CD14-positive monocyte (primary cell): ENCODE measurements at regions not wholly inside any gene's neighbourhood (a gene's known extent, or its start where the extent isn't known, plus 50 kb on each side); places are given as distances from the start of the nearest gene placed in this dataset.

Source experiments
- DNase-seq, 3 donors: peaks; one replicate each; pipeline ENCODE4 v3.0.0-alpha.2; 2011 to 2022
- H2AFZ ChIP-seq: 2 replicates; pipeline ENCODE4 v1.6.0; 2012; ENCODE audit warnings: mild to moderate bottlenecking, low read depth, low read length, inconsistent platforms; ENCODE audit not compliant: insufficient read depth, poor library complexity, severe bottlenecking
- H3K27ac ChIP-seq, 2 donors: 1 replicate in 1 of 2; 2 replicates in 1 of 2; pipeline ENCODE4 v1.5.1; 2012 to 2013; ENCODE audit warnings: low read length in 2 of 2, control low read depth in 1 of 2, inconsistent platforms in 1 of 2, low read depth in 1 of 2, mild to moderate bottlenecking in 1 of 2
- H3K27me3 ChIP-seq, 2 donors: one replicate each; pipeline versions ENCODE4 v1.6.0 to v1.6.1; 2011 to 2013; ENCODE audit warnings: low read length in 2 of 2; ENCODE audit not compliant: control insufficient read depth in 2 of 2, insufficient read depth in 2 of 2
- H3K36me3 ChIP-seq, 2 donors: replicated peaks in 1 of 2; 1 replicate in 1 of 2; 2 replicates in 1 of 2; pipeline versions ENCODE4 v1.5.1 to v1.6.1; 2012 to 2013; ENCODE audit warnings: low read length in 2 of 2, control low read depth in 1 of 2, inconsistent platforms in 1 of 2, mild to moderate bottlenecking in 1 of 2; ENCODE audit not compliant: insufficient read depth in 2 of 2, control insufficient read depth in 1 of 2
- H3K4me1 ChIP-seq, 2 donors: 1 replicate in 1 of 2; 2 replicates in 1 of 2; pipeline versions ENCODE4 v1.5.1 to v1.6.1; 2012 to 2013; ENCODE audit warnings: low read length in 2 of 2, control low read depth in 1 of 2, inconsistent platforms in 1 of 2, mild to moderate bottlenecking in 1 of 2, moderate library complexity in 1 of 2; ENCODE audit not compliant: insufficient read depth in 2 of 2, control insufficient read depth in 1 of 2
- H3K4me2 ChIP-seq: replicated peaks from 2 replicates; pipeline ENCODE3; 2012; ENCODE audit warnings: low read length, moderate library complexity, mild to moderate bottlenecking; ENCODE audit not compliant: poor library complexity, severe bottlenecking; ENCODE audit errors: extremely low read depth
- H3K4me3 ChIP-seq, 3 experiments: fragments of 200-600 bp in 1 of 3; sonication (generic) in 1 of 3; replicated peaks in 1 of 3; 1 replicate in 2 of 3; 2 replicates in 1 of 3; pipeline ENCODE4 v1.5.1; 2011 to 2013; ENCODE audit warnings: low read length in 3 of 3, mild to moderate bottlenecking in 3 of 3, control low read depth in 2 of 3, low read depth in 2 of 3, inconsistent platforms in 1 of 3, moderate library complexity in 1 of 3
- H3K79me2 ChIP-seq: 2 replicates; pipeline ENCODE4 v1.6.0; 2012; ENCODE audit warnings: mild to moderate bottlenecking, control low read depth, inconsistent platforms, low read length, moderate library complexity; ENCODE audit not compliant: insufficient read depth
- H3K9ac ChIP-seq: 2 replicates; pipeline ENCODE4 v1.6.0; 2017; ENCODE audit warnings: low read length, mild to moderate bottlenecking; ENCODE audit not compliant: insufficient read depth, poor library complexity, severe bottlenecking
- H3K9me3 ChIP-seq, 2 donors: replicated peaks in 1 of 2; 1 replicate in 1 of 2; 2 replicates in 1 of 2; pipeline versions ENCODE4 v1.5.1 to v1.6.1; 2012 to 2013; ENCODE audit warnings: low read length in 2 of 2, control low read depth in 1 of 2; ENCODE audit not compliant: control insufficient read depth in 1 of 2, insufficient read depth in 1 of 2
- H4K20me1 ChIP-seq: 2 replicates; pipeline ENCODE4 v1.6.0; 2012; ENCODE audit warnings: mild to moderate bottlenecking, low read length, control low read depth, moderate library complexity; ENCODE audit not compliant: insufficient read depth
- H3K27ac Mint-ChIP-seq, 7 donors: one replicate each; pipeline ENCODE4 v1.8.0; 2020; ENCODE audit warnings: mild to moderate bottlenecking in 7 of 7, mixed read lengths in 7 of 7, moderate library complexity in 6 of 7, inconsistent platforms in 2 of 7
- H3K27me3 Mint-ChIP-seq, 3 donors: one replicate each; pipeline ENCODE4 v1.8.0; 2021 to 2022; ENCODE audit warnings: low read depth in 3 of 3, mild to moderate bottlenecking in 3 of 3, mixed read lengths in 3 of 3, moderate library complexity in 3 of 3, inconsistent platforms in 1 of 3
- H3K36me3 Mint-ChIP-seq, 2 donors: one replicate each; pipeline ENCODE4 v1.8.0; 2020; ENCODE audit warnings: mixed read lengths in 2 of 2, inconsistent platforms in 1 of 2, mild to moderate bottlenecking in 1 of 2
- H3K4me1 Mint-ChIP-seq: one replicate; pipeline ENCODE4 v1.8.0; 2020; ENCODE audit warnings: mild to moderate bottlenecking, mixed read lengths
- H3K4me3 Mint-ChIP-seq, 2 donors: one replicate each; pipeline ENCODE4 v1.8.0; 2020; ENCODE audit warnings: mild to moderate bottlenecking in 2 of 2, mixed read lengths in 2 of 2, moderate library complexity in 1 of 2
- H3K9me3 Mint-ChIP-seq, 7 donors: one replicate each; pipeline ENCODE4 v1.8.0; 2020 to 2022; ENCODE audit warnings: mixed read lengths in 7 of 7, mild to moderate bottlenecking in 6 of 7, moderate library complexity in 6 of 7, inconsistent platforms in 2 of 7
- CTCF ChIP-seq: fragments of 200-600 bp; IDR thresholded peaks from one replicate; pipeline ENCODE4 v1.8.0; 2022; ENCODE audit warnings: antibody characterized with exemption, mild to moderate bottlenecking
- WGBS: methylation state at CpG from one replicate; pipeline ENCODE4 v1.1.5; 2013; ENCODE audit warnings: missing lambda C conversion rate; ENCODE audit not compliant: insufficient coverage; 5-methylcytosine and 5-hydroxymethylcytosine counted together
- intact Hi-C, 2 donors: fragments of 100-400 bp; cut with micrococcal nuclease; formaldehyde crosslinking; loops; one replicate each; pipeline versions ENCODE4 v1.15.0 to v1.15.1; 2023

DNA sequence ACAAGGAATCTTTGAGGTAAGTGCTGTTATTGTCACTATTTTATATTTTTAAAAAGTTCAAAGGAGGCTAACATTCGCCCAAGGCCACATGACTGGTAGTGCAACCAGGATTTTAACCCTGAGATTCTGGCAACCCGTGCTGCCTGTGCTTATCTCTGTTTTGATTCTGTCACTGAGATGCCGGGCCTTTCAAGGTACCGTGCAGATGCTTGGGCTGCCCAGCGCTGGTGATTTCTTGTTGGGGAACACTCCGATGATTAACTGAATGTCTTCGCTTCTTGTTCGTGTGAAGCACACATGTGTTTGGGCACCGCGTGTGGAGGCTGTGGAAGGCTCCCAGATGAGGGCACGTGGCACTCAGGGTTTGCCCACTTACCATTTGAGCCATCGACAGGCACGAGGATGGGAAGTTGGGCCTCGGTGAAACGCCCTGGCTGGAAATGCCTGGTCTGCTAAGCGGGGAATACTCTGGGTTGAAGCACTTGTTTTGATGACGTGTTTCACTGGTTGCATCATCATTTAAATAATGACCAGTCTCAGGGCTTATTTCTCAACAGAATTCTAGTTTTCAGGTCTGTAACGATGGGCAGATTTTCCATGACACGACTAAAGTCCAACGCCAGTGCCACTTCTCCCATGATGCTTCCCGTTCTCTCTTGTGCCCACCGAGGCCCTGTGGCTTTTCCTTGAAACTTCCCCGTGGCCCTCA, 392.7 kb downstream of the FGF9 start:
- Histone ChIP-seq H3K79me2 (no peaks in the 10 kb centered on the region), H3K36me3 (no peaks in the 10 kb centered on the region), H3K27ac (no peak overlapping the region), H3K27me3 (no peaks in the 10 kb centered on the region), H3K9me3 (peaks cover 0 to 3% of the 10 kb centered on the region in 2 donors), H4K20me1 (no peaks in the 10 kb centered on the region), H3K4me2 (no peak overlapping the region), H3K4me3 (no peak overlapping the region), H3K4me1 (no peaks in the 10 kb centered on the region), H2AFZ (no peak overlapping the region), H3K9ac (no peak overlapping the region)
- Mint-ChIP-seq H3K36me3 (no peaks in the 10 kb centered on the region), H3K4me1 (no peaks in the 10 kb centered on the region), H3K9me3 (peaks cover 0 to 9% (median 5%) of the 10 kb centered on the region in 7 donors), H3K27me3 (peaks cover 1 to 2% (median 1%) of the 10 kb centered on the region in 3 donors), H3K27ac (no peak overlapping the region), H3K4me3 (no peak overlapping the region)
- no peak for TF ChIP-seq CTCF
- no peak for DNase-seq
- 93% methylated on average over 23 of the region's 23 CpGs for whole genome bisulfite sequencing
- intact Hi-C loops = no loop called here

GRCh38 chr13:22064854-22065620, 394.2 kb downstream of the FGF9 start:
- H3K9me3 ChIP-seq = peaks cover 0 to 3% of the 10 kb centered on the region in 2 donors
- no peak overlapping the region for H3K4me2 ChIP-seq
- no peaks in the 10 kb centered on the region for H3K36me3 ChIP-seq
- no peaks in the 10 kb centered on the region for H3K79me2 ChIP-seq
- H2AFZ ChIP-seq = no peak overlapping the region
- no peak overlapping the region for H3K27ac ChIP-seq
- DNase-seq = no peak
- H3K9ac ChIP-seq = no peak overlapping the region
- no peaks in the 10 kb centered on the region for H3K4me1 Mint-ChIP-seq
- peaks cover 0 to 11% (median 5%) of the 10 kb centered on the region in 7 donors for H3K9me3 Mint-ChIP-seq
- no peaks in the 10 kb centered on the region for H3K27me3 ChIP-seq
- H4K20me1 ChIP-seq = no peaks in the 10 kb centered on the region
- peak overlapping the region in 1 of 7 donors; percentile 20 for H3K27ac Mint-ChIP-seq
- peaks cover 0 to 3% (median 1%) of the 10 kb centered on the region in 3 donors for H3K27me3 Mint-ChIP-seq
- intact Hi-C loops = no loop called here
- no peak for TF ChIP-seq CTCF
- no CpG with 5 or more reads among the region's 13 CpGs for WGBS
- H3K4me1 ChIP-seq = no peaks in the 10 kb centered on the region
- H3K4me3 Mint-ChIP-seq = no peak overlapping the region
- H3K36me3 Mint-ChIP-seq = no peaks in the 10 kb centered on the region
- no peak overlapping the region for H3K4me3 ChIP-seq
